22Rv1 (cell line): ENCODE measurements at regions not wholly inside any gene's neighbourhood (a gene's known extent, or its start where the extent isn't known, plus 50 kb on each side); places are given as distances from the start of the nearest gene placed in this dataset.

Experiments
- ZFX ChIP-seq: fragments of 450-650 bp; IDR thresholded peaks from 2 replicates; pipeline ENCODE4 v1.6.1; 2017; ENCODE audit warnings: antibody characterized with exemption, borderline replicate concordance
- TF ChIP-seq, protein P1 (sequence below): fragments of 450-650 bp; IDR thresholded peaks from 2 replicates; pipeline ENCODE4 v1.5.1; 2017; ENCODE audit warnings: mild to moderate bottlenecking

DNA sequence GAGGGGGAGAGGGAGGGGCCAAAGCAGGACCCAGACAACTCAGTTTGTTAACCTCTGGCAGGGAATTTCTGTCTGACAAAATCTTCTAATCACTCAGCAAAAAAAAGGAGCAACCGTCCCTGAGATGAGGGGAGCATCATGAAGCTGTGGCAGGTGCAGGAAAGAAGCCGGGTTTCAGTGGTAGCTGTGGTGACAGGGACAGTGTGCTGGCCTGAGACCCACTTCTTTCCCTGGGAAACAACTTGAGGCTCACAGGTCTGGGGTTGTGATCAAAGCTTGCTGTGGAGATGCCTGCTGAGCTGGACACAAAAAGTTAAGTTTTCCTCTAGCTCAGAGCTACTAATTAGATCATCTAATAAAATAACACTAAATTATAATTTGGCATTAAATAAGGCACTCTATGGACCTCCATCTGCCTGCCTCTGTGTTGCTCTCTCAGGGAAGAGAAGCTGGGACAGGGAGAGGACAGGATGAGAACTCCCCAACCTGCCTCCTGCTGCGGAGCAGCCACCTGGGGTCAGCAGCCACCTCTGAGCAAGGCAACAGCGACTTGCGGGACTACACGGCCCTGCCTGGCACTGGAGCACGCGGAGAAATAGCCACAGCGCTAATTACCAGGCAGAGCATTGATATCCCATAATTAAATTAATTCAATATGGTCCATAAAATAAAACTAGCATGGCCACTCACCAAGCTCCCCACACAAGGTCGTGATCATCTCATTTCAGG, 104.6 kb upstream of the TEX51 start:
- TF ChIP-seq, protein P1, sequence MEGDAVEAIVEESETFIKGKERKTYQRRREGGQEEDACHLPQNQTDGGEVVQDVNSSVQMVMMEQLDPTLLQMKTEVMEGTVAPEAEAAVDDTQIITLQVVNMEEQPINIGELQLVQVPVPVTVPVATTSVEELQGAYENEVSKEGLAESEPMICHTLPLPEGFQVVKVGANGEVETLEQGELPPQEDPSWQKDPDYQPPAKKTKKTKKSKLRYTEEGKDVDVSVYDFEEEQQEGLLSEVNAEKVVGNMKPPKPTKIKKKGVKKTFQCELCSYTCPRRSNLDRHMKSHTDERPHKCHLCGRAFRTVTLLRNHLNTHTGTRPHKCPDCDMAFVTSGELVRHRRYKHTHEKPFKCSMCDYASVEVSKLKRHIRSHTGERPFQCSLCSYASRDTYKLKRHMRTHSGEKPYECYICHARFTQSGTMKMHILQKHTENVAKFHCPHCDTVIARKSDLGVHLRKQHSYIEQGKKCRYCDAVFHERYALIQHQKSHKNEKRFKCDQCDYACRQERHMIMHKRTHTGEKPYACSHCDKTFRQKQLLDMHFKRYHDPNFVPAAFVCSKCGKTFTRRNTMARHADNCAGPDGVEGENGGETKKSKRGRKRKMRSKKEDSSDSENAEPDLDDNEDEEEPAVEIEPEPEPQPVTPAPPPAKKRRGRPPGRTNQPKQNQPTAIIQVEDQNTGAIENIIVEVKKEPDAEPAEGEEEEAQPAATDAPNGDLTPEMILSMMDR, result no peak
- TF ChIP-seq ZFX, result no peak
